Mammary epithelial cell (primary cell): ENCODE measurements at regions not wholly inside any gene's neighbourhood (a gene's known extent, or its start where the extent isn't known, plus 50 kb on each side); places are given as distances from the start of the nearest gene placed in this dataset.

Experiments used
- EZH2 ChIP-seq: IDR thresholded peaks from 2 replicates; pipeline ENCODE4 v1.6.1; 2012; ENCODE audit warnings: low read length, inconsistent platforms, borderline replicate concordance
- TF ChIP-seq, protein P1 (sequence below), 2 donors: IDR thresholded peaks in 1 of 2; conservative IDR thresholded peaks in 1 of 2; 2 replicates each; pipeline ENCODE4 v1.5.1; 2011 to 2012; ENCODE audit warnings: inconsistent platforms in 2 of 2, low read length in 2 of 2, mild to moderate bottlenecking in 2 of 2, control low read depth in 1 of 2, low read depth in 1 of 2; ENCODE audit not compliant: insufficient read depth in 1 of 2; ENCODE audit errors: extremely low read depth in 1 of 2

DNA sequence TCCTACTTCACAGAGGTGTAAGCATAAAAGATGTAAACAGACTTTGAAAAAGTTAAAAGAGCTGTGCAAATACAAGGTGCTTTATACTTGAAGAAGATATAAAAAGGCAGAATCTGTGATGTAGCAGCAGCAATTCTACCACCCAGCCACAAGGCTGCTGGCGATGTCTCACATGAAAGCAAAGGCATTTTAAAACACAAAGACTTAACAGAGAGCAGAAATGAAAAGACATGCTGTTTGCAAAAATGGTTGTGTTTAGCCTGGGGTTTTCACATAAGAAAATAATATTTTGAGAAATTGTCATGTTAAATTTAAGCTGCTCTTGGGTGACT, 85.5 kb upstream of the ZNF800 start:
- TF ChIP-seq, protein P1, sequence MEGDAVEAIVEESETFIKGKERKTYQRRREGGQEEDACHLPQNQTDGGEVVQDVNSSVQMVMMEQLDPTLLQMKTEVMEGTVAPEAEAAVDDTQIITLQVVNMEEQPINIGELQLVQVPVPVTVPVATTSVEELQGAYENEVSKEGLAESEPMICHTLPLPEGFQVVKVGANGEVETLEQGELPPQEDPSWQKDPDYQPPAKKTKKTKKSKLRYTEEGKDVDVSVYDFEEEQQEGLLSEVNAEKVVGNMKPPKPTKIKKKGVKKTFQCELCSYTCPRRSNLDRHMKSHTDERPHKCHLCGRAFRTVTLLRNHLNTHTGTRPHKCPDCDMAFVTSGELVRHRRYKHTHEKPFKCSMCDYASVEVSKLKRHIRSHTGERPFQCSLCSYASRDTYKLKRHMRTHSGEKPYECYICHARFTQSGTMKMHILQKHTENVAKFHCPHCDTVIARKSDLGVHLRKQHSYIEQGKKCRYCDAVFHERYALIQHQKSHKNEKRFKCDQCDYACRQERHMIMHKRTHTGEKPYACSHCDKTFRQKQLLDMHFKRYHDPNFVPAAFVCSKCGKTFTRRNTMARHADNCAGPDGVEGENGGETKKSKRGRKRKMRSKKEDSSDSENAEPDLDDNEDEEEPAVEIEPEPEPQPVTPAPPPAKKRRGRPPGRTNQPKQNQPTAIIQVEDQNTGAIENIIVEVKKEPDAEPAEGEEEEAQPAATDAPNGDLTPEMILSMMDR (conservative IDR thresholded peaks at IDR 0.05 in 1 of 2, IDR thresholded peaks at IDR 0.05 in 1 of 2; ENCODE audit: extremely low read depth in 1 of 2, insufficient read depth in 1 of 2, low read depth in 1 of 2, low read length in 2 of 2) = no peak
- TF ChIP-seq EZH2 = no peak
